Retinal pigment epithelial cell (primary cell): ENCODE measurements at regions not wholly inside any gene's neighbourhood (a gene's known extent, or its start where the extent isn't known, plus 50 kb on each side); places are given as distances from the start of the nearest gene placed in this dataset.
"Not testable (repeated sequence)": the region's sequence is repeated elsewhere in the genome, so short reads cannot be mapped to it uniquely, and the experiment has no call there.

Source experiments
- DNase-seq: peaks from one replicate; pipeline ENCODE4 v3.0.0-alpha.2; 2010; ENCODE audit warnings: low read depth
- H3K4me3 ChIP-seq: 2 replicates; pipeline ENCODE4 v1.5.1; 2011; ENCODE audit warnings: mild to moderate bottlenecking, low read length, control low read depth, moderate library complexity
- TF ChIP-seq, protein P1 (sequence below): conservative IDR thresholded peaks from 2 replicates; pipeline ENCODE4 v1.5.1; 2011; ENCODE audit warnings: low read depth, low read length, control low read depth, inconsistent platforms

DNA sequence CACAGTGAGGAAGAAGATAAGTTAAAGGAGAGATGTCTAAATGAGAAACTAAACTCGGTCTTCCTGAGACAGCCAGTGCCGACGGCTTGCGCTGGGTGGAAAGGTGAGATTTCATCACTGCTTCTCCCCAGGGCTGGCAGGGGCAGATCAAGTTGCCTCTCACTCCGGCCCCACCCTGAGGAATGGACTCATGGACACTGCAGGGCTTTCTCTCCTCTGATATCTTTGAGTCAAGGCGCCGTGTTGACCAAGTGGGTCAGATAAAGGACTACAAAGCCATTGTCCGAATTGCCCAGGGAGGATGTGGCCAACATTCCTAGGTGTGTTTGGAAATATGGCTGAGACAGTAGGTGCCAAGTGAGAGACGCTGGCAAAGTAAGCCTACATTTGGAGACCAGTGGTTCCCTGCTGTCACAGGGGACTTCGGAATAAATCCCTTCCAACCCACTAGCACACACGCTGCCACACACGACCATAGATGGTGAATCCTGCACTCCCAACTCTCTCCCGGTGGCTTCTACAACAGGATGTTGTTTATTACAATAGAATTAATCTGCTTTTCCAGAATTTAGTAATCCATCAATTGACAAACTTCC lies 156.5 kb upstream of the TSC22D1 start:
- DNase-seq = no peak
- TF ChIP-seq, protein P1, sequence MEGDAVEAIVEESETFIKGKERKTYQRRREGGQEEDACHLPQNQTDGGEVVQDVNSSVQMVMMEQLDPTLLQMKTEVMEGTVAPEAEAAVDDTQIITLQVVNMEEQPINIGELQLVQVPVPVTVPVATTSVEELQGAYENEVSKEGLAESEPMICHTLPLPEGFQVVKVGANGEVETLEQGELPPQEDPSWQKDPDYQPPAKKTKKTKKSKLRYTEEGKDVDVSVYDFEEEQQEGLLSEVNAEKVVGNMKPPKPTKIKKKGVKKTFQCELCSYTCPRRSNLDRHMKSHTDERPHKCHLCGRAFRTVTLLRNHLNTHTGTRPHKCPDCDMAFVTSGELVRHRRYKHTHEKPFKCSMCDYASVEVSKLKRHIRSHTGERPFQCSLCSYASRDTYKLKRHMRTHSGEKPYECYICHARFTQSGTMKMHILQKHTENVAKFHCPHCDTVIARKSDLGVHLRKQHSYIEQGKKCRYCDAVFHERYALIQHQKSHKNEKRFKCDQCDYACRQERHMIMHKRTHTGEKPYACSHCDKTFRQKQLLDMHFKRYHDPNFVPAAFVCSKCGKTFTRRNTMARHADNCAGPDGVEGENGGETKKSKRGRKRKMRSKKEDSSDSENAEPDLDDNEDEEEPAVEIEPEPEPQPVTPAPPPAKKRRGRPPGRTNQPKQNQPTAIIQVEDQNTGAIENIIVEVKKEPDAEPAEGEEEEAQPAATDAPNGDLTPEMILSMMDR = no peak
- no peak overlapping the region for H3K4me3 ChIP-seq

DNA sequence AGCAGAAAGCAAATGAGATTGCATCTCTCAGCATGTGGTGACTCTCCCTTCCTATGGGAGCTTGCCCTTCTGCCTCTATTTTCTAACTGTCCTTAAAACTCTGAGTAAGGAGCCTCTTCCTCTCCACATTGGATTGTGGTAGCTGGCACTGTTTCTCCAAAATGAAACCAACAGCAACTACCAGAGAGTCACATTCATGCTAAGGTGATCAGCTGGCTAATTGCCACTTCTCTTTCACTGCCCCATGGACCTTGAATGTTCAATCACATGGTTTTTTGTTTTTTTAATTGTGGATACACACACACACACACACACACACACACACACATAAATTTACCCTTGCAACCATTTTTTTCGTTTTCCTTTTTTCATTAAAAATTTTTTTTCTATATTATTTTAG lies 154.7 kb upstream of the TSC22D1 start:
- no peak overlapping the region for H3K4me3 ChIP-seq
- no peak for DNase-seq
- TF ChIP-seq, protein P1 = no peak

DNA sequence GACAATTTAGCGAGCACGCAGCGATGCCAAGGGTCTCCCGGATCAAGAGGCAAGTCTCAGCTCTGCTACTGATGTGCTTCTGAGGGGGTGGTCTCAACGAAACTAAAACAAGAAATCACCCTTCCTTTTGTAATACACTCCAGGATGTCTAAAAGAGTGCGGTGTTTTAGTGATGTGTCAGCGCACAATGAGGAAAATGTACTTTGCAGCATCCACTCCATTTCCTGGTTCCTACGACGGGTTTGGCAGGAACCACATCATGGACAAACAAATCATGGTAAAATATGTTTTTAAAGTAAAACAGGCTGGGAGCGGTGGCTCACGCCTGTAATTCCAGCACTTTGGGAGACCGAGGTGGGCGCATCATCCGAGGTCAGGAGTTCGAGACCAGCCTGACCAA lies 154.0 kb upstream of the TSC22D1 start:
- TF ChIP-seq, protein P1 = no peak
- no peak overlapping the region for H3K4me3 ChIP-seq
- no peak for DNase-seq

DNA sequence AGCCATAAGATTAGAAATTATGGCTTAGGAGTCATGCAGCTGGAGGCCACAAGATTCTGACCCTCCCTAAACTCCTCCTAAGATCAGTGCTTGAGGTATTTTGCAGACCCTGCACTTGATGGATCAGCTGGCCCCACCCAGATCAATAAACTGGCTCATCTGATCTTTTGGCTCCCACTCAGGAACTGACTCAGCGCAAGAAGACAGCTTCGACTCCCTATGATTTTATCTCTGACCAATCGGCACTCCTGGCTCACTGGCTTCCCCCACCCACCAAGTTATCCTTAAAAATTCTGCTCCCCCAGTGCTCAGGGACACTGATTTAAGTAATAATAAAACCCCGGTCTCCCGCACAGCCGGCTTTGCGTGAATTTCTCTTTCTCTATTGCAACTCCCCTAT lies 151.5 kb upstream of the TSC22D1 start:
- DNase-seq, H3K4me3 ChIP-seq: not testable (repeated sequence)

DNA sequence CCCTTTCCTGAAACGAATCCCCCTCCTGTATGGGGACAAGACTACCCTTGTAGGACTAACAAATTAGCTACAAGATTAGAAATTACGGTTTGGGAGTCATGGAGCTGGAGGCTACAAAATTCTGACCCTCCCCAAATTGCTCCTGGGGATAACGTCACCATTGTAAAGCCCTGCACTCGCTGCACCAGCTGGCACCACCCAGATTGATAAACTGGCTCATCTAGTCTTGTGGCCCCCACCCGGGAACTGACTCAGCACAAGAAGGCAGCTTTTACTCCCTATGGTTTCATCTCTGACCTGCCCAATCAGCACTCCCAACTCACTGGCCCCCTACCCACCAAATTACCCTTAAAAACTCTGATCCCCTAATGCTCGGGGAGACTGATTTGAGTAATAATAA lies 150.6 kb upstream of the TSC22D1 start:
- TF ChIP-seq, protein P1 = no peak
- H3K4me3 ChIP-seq = no peak overlapping the region
- no peak for DNase-seq

DNA sequence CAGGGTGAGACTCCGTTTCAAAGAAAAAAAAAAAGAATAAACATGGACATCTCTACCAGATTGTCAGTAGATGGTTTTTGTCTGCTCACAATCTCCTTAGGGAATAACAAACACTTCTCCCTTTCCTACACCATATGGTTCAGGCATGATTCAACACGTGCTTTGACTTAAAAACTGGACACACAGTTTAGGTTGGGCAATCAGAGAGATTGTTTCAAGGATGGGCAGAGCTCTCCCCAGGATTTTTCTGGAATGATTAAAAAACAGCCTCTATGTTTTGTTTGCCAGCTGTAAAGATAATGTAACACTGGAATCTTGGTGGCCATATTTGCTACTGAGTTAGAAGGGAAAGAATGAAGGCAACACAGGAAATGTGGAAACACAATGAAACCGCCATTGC lies 150.1 kb upstream of the TSC22D1 start:
- DNase-seq = no peak
- TF ChIP-seq, protein P1 = no peak
- H3K4me3 ChIP-seq = no peak overlapping the region

DNA sequence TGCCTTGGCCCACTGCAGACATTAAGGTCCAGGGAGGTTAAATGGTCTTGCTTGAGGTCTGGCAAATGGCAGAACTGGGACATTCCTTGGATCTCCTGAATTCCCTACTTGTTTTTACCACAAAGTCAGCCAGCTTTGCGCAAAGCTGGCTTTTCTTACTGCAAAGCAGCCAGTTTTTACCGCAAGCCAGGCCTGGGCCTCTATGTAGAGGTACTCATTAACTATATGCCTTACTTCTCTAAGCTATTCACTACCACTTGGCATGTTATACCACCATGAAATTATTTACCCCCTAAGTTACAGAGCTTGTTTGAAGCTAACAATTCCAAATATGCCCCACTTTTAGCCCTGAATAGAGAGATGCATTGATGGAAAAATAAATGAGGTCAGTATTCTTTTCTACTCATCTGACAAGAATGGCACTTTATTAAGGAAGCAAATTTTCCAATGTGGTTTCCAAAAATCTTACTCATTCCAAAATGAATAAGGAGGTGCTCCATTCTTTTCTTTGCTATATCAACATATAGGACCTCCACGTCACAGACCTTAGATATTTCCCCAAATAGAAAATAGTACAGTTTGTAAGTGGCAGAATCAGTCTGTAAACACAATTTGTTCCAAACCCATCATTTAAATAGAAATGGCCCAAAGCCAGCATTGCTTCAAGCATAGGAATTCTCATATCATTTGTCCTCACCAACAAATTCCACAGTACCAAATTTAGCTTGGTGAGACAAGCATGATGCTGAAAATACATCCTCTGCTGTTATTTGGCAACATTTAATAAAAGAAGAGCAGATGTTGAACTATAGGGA lies 143.9 kb upstream of the TSC22D1 start:
- H3K4me3 ChIP-seq = no peak overlapping the region
- DNase-seq = peak; percentile 75

More for the DNA sequence above, 143.9 kb upstream of the TSC22D1 start:
- TF ChIP-seq, protein P1 = no peak
